HG03025 (cell line): ENCODE measurements at regions not wholly inside any gene's neighbourhood (a gene's known extent, or its start where the extent isn't known, plus 50 kb on each side); places are given as distances from the start of the nearest gene placed in this dataset.

ENCODE experiments used
- ATAC-seq: cut with Tn5 transposase; IDR thresholded peaks from one replicate; pipeline ENCODE4 v1.9.1; 2021; ENCODE audit warnings: mild to moderate bottlenecking, moderate library complexity; ENCODE audit not compliant: unreplicated experiment, low FRiP score

GRCh38 chr3:28637742-28638141 is 289.1 kb upstream of the AZI2 start:
- ATAC-seq, result no peak

DNA sequence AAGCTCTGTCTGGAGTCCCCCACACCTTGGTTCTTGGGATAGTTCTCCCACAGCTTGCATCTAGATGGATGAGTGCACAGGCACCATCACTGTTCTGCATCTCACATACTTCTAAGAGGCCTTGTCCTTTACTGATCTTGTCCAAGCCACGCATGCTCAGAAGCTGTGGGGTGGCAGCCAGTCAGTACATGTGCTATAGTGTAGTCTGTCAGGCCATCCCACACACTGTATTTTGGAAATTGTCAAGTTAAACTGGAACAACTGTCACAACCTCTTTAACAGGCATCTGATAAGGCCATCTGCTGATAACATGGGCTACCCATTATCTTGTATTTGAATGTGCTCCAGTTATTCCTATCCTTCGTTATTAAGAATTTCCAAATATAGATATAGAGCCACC is 296.5 kb upstream of the AZI2 start:
- no peak for ATAC-seq

DNA sequence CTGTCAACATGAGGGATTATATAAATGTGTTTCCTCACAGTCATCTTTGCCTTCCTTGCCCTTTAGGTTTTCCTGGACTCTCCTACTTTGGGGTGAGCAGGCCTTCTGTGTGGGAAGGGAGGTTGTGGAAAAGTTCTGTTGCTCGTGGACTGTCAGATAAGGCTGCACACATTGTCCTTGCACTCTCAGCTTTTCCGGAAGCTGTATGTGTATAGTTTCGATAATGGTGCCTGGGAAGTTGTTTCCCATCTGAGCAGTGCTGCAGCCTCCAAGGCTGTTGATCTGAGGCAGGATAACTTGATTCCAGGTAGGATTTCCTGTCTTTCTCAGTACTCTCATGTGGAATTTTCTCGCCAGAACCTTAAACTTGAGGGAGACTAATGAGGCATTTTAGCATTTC is 297.8 kb upstream of the AZI2 start:
- no peak for ATAC-seq

- ATAC-seq, result no peak
These were observed 300.6 kb upstream of the AZI2 start for GRCh38 chr3:28649266-28649665.

DNA sequence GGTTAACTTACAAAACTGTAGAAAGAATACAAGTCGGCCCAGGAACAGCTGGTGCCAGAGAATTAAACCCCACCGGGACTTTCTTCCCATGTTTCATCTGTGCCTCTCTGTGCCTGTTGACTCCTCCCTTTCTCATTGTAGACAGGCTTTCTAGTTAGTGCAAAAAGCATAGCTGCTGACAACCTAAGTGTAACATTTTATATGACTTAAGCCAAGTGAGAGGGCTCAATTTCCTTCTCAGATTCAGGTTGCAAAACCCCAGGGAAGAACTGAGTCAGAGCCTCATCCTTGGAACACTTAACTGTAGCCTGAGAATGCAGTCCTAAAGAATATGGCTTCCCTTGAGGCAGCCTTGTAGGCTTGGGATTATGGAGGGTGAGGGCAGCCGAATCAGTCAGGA is 302.5 kb upstream of the AZI2 start:
- ATAC-seq, result no peak

DNA sequence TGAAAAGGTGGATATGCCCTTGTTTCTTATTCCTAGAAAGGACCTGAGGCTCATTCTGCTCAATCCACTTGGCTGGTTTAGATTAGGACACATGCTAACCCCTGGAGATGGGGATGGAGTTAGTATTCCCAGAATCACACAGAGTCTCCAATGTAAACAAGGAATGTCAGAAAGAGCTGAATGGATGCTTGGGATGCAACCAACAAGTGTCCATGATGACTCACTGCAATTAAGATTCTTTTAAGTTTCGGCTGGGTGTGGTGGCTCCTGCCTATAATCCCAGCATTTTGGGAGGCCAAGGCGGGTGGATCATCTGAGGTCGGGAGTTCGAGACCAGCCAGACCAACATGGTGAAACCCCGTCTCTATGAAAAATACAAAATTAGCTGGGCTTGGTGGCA is 315.5 kb upstream of the AZI2 start:
- no peak for ATAC-seq

GRCh38 chr3:28667646-28668621 is 319.3 kb upstream of the AZI2 start:
- peak; percentile 98 for ATAC-seq

DNA sequence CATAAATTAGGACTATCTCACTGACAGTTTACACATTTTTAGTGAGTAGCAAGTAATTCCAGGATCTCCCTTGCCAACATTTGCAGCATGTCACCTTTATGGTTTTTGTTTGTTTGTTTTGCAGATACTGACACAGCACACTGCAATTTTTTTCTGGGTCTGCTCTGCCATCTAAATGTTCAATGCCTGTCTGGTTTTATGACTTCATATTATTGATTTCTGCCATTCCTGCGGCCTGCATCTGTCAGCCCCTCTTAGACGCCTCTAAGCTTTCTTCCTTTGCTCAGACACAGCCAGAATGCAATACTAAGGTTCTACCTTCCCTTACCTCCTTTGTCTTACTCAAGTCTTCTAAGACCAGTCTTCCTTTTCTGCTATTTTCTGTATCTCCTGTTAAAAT is 321.2 kb upstream of the AZI2 start:
- no peak for ATAC-seq

DNA sequence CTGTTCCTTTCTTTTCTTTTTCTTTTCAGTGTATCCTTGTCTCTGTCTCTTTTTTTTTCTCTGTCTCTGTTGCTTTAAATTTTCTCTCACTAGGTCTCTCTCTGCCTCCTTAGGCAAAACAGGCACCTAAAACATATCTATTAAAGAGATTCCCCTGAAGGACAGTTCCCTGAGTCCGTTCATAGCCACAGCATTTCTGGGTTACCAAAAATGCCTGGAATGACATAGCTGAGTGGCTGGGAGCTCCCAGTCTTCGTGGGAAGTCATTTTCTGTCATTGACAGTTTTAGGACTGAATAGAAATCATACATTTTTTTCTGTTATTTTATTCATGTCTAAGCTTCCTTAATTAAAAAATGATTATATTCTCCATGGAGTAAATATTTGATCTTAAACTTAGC is 323.8 kb upstream of the AZI2 start:
- no peak for ATAC-seq

DNA sequence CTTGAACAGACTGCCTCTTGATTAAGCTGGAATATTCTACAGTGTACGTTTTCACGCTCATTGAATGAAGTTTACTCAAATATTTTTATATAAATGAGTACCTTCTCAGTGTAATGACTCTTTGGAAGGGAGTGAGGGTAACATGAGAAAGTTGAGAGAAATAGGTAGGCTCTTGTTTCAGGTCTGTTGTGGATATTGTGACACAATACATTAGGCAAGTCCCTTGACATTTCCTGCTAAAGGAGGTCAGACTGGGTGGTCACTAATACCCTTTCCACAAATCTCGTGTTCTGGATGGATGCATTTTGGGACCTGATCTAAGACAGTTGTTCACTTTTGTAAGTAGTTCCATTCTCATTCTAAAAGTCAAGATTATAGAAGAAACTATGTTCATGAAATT is 324.8 kb upstream of the AZI2 start:
- no peak for ATAC-seq

DNA sequence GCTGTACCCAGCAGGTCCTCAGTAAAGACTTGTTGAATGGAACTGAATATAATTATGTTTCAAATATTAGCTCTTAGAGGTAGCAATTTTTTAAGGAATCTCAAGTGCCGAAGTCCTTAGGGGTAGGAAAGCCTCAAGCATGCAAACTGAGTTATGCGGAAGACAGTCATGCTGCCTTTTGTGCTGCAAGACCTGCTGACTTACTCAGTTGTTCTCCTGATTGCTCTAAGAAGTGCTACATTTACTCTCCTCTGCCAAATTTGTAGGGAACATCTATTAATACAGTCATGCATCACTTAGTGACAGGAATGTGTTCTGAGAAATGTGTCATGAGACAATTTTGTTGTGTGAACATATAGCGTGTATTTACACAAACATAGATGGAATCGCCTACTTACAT is 325.6 kb upstream of the AZI2 start:
- no peak for ATAC-seq

- ATAC-seq, result no peak
These were observed 329.0 kb upstream of the AZI2 start for GRCh38 chr3:28677581-28677980.

DNA sequence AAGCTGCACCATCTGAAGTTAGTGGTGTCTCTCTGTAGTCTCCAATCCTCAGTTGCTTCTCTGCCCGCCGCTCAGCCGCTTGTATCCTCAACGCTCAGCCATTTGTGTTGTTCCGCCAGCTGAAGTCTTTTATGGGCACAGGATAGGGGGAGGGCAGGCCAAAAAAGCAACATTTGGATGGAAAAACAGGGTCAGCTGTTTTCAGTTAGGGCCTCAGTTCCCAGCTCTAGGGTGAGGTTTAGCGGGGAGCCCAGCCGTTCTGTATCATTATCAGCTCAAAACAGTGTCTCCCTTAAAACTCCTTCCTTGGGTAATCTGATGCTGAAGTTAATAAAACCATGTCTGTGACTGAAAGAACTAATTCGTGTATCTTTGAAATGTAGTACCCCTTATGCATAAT is 329.5 kb upstream of the AZI2 start:
- ATAC-seq, result no peak

DNA sequence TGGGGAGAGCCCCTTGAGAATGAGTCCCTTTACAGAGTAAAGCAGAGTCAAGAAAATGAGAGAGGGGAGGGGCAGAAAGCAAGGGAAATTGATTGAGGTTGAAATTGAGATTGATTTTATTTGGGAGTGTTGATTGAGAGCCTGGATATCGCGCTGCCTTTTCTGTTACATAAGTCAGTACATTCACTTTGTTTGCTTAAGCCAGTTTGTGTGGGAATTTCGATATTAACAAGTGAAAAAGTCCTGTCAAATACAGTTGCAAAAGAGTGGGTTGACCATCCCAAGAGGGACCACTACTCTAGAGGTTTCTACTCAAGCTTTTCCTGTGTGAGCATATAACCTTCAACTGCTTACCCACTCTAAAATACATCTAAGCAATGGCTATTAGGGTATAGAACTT is 331.4 kb upstream of the AZI2 start:
- no peak for ATAC-seq

DNA sequence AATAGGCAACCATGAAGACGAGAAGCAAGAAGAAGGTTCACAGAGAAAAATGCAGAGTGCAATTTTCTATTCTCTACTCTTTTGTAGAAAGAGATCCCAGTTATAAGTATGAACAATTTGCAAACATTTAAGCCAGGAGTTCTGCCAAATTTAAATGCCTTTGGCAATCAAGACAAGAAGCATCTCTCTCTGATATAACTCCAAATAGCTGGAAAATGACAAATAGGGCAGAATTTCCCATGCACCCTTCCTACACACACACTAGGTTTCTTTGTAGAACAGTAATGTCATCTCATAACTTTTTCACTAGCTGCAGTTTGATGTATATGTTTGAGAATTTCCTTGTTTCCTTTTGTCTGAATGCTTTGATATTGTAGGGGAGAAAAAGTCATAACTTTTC is 333.5 kb upstream of the AZI2 start:
- ATAC-seq, result no peak

GRCh38 chr3:28690176-28690575 is 341.6 kb upstream of the AZI2 start:
- ATAC-seq, result no peak

GRCh38 chr3:28698706-28699105 is 350.1 kb upstream of the AZI2 start:
- no peak for ATAC-seq

DNA sequence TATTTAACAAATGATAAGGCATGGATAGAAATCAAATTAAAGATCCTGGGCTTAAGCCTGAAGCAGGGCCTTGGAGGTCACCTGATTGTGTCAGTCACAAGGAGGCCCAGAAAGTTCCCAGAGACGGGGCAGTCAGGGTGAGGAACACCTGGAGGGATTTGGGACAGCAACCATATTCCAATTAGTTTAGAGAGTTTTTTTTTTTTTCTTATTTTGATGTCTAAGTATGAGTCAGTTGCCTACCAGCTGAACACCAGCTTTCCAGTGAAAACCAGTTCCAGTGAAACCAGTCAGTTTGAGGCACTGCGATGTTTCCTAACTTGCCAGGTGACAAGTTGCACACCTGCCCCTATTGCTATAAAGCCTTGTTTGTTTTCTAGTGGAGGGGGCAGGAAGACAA is 350.7 kb upstream of the AZI2 start:
- no peak for ATAC-seq

DNA sequence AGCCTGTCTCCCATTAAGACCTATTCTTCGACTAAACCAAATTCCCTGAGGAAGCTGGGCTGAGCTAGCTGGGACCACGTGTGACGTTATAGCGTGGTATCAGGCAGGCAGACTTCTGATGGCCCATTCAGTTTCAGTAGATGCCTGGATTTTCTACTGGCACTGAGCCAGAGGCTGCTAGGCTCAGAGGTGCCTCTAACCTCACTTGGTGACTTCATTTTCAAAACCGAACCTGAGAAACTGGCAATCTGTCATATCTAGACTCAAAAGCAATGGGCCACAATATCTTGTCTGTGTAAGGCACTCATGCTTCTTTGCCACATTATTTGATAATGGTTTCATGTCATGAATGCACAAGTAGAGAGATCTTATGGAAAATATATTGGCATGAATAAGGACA is 352.1 kb upstream of the AZI2 start:
- no peak for ATAC-seq

DNA sequence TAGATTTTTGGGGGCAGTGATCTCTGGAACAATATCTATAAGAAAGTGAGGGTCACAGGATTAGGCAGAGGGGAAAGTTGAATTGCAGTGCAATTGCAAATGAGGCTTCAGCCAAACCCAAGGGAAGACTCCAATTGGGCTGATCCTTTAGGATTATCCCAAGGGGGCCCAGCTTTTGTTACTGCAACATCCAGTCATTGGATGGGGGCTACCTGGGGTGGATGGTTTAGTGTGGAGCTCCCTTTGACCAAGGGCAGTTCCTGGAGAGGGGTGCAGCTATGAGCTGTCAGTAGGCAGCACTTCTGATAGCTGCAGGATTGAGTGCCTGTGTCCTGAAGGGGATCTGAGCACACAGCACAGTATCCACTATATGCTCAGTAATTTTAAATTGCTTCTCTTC is 355.2 kb upstream of the AZI2 start:
- no peak for ATAC-seq

DNA sequence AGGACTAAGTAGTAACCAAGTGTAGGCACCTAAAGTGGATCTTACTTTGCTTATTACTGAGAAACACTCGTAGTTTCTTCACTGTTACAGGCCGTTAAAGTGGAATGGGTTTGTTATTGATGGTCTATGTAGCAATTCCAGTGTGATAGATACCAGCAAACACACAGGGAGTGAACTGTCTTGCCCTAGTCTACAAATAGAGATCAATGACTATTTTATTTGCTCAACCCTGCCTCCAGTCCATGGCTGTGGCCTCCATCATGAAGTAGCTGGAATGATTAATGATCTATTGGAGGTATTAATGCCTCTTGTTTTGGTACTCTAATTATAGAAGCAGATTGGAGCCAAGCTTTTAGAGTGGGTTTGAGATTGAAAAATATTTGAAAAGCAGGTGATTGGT is 362.7 kb upstream of the AZI2 start:
- no peak for ATAC-seq

DNA sequence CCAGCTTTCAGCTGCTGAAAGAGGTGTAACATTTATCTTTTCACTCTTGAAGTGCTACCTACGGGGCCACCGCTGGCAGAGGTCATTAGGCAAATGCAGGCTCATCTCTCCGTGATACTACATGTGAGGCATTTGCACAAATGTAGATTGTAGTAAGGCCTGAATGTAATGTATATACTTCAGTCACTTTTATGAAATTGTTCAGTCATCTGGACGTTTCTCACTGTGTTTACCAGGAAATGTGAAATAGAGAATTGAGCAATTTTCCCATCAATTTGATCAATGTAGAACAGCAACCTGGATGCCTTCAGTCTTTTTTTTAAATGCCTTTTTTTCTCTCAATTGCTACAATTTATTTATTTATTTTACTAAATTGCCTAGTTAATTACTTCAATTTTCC is 368.3 kb upstream of the AZI2 start:
- ATAC-seq, result no peak
